NT2/D1 (cell line): ENCODE measurements at regions not wholly inside any gene's neighbourhood (a gene's known extent, or its start where the extent isn't known, plus 50 kb on each side); places are given as distances from the start of the nearest gene placed in this dataset.

Experiments
- SUZ12 ChIP-seq: IDR thresholded peaks from 2 replicates; pipeline ENCODE4 v1.6.1; 2011; ENCODE audit not compliant: insufficient read length, insufficient read depth; ENCODE audit errors: extremely low read depth
- YY1 ChIP-seq: IDR thresholded peaks from 2 replicates; pipeline ENCODE4 v1.6.1; 2011; ENCODE audit not compliant: insufficient read length, insufficient read depth
- ZNF274 ChIP-seq: IDR thresholded peaks from 2 replicates; pipeline ENCODE4 v1.6.1; 2011; ENCODE audit warnings: mild to moderate bottlenecking, low read depth, low read length

DNA sequence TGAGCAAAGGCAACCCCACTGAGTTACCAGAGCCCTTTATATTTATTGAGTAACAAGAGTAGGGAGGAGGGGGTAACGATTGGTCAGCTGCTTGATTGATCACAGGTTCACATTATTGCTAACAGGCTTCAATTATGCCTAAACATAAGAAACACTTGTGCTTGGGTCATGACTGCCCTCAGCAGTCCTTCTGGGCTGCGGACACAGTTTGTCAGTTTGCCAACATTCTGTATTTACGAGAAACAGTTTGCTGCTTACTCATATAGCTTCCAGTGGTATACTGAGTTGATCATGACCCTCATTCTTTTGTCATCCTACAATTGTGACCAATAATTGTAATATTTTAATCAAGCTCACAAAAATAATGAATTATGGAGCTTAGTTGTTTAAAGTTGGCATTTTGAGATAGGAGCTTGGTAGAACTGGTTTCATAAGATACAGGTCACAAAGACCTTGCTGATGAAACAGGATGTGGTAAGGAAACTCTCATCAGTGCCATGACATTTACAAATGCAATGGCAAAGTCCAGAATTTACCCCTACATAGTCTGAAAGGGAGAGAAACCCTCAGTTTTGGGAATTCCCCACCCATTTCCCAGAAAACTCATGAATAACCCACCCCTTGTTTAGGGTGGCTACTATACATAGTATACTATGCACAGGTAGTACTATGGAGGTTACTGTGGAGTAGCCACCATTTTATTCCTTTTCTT is 1421.0 kb upstream of the FLRT2 start:
- TF ChIP-seq YY1 (no peak), ZNF274 (no peak), SUZ12 (no peak)
